GM12865 (cell line): ENCODE measurements at regions not wholly inside any gene's neighbourhood (a gene's known extent, or its start where the extent isn't known, plus 50 kb on each side); places are given as distances from the start of the nearest gene placed in this dataset.

Experiments
- DNase-seq: peaks from one replicate; pipeline ENCODE4 v3.0.0; 2010; ENCODE audit warnings: low read depth
- H3K4me3 ChIP-seq: 2 replicates; pipeline ENCODE4 v1.5.1; 2011; ENCODE audit warnings: mild to moderate bottlenecking, low read depth, low read length, control low read depth
- CTCF ChIP-seq: IDR thresholded peaks from 2 replicates; pipeline ENCODE4 v1.5.1; 2011; ENCODE audit warnings: low read length, control low read depth, low read depth, inconsistent platforms; ENCODE audit not compliant: insufficient read depth; ENCODE audit errors: missing control alignments

- DNase-seq: no peak
- TF ChIP-seq CTCF: no peak
- no peak overlapping the region for H3K4me3 ChIP-seq
Measured at GRCh38 chr16:6286176-6286575, 1046.5 kb upstream of the RBFOX1 start.

- H3K4me3 ChIP-seq: no peak overlapping the region
- TF ChIP-seq CTCF: no peak
- DNase-seq: no peak
Measured at GRCh38 chr16:6284731-6285130, 1047.9 kb upstream of the RBFOX1 start.

GRCh38 chr16:6281994-6282393 lies 1050.7 kb upstream of the RBFOX1 start:
- no peak overlapping the region for H3K4me3 ChIP-seq
- TF ChIP-seq CTCF: no peak
- DNase-seq: no peak

GRCh38 chr16:6281274-6281673 lies 1051.4 kb upstream of the RBFOX1 start:
- no peak for DNase-seq
- TF ChIP-seq CTCF: no peak
- H3K4me3 ChIP-seq: no peak overlapping the region

GRCh38 chr16:6280055-6280454 lies 1052.6 kb upstream of the RBFOX1 start:
- no peak for DNase-seq
- no peak for TF ChIP-seq CTCF
- H3K4me3 ChIP-seq: no peak overlapping the region

- TF ChIP-seq CTCF: no peak
- DNase-seq: no peak
Measured at GRCh38 chr16:6279286-6279685, 1053.4 kb upstream of the RBFOX1 start.

GRCh38 chr16:6274351-6274750 lies 1058.3 kb upstream of the RBFOX1 start:
- H3K4me3 ChIP-seq: no peak overlapping the region
- no peak for DNase-seq
- no peak for TF ChIP-seq CTCF

More at GRCh38 chr16:6279286-6279685, 1053.4 kb upstream of the RBFOX1 start:
- H3K4me3 ChIP-seq: no peak overlapping the region
